HS-27A (cell line): ENCODE measurements at regions not wholly inside any gene's neighbourhood (a gene's known extent, or its start where the extent isn't known, plus 50 kb on each side); places are given as distances from the start of the nearest gene placed in this dataset.
"Not testable (repeated sequence)": the region's sequence is repeated elsewhere in the genome, so short reads cannot be mapped to it uniquely, and the experiment has no call there.

Source experiments
- DNase-seq: peaks from one replicate; pipeline ENCODE4 v3.0.0-alpha.2; 2012; ENCODE audit warnings: low read depth, missing footprints

DNA sequence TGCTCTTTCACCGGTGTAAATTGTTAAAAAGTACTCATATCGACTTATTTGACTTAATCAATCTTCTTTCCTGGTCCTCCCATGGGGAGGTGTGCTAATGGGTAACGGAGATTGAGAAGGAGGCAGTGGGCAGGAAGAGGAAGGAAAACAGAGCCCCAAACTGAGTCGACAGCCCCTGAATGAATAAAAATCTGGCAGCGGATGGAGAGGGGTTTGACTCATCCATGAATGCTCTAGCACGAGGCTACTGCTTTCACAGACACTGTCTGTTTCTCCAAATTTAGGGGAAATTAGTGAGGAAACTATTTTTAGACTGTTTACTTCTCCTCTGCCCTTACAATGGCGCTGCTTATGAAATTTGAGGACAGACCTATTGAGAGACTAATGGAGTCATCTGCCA, 142.2 kb upstream of the ATXN1 start:
- DNase-seq, result no peak

DNA sequence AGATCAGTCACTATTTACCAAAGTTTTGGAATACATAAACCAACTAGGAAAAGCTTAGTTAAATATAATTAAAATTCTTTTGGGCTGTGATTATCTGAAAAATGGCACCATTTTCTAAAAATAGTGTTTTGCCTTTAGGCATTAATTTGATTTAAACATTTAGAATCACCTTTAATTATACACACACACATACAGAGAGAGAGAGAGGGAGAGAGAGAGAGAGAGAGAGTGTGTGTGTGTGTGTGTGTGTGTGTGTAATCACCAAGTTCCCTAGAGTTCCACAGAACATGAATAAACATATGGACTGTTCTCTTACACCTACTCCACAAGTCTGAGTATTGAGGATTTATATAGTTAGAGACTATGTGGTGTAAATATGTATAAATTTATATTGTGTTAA, 141.2 kb upstream of the ATXN1 start:
- DNase-seq, result no peak

DNA sequence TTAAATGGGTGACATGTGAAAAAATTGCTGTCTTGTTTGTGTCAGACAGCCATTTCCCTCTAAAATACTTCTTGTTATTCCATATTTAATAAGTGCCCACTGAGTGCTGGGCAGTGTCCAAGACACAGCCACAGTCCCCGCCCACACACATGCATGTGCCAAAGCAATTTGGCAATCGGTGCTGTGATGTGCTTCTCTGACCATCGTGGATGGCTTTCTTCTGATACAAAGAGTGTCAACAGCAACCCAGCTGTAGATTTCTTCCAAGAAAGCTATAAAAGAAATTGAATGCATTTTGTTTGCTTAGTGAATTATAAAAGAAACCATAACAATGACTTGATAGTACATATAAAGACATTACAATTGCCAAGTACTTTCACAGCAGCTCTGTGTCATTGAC, 140.5 kb upstream of the ATXN1 start:
- peak; percentile 12 for DNase-seq

DNA sequence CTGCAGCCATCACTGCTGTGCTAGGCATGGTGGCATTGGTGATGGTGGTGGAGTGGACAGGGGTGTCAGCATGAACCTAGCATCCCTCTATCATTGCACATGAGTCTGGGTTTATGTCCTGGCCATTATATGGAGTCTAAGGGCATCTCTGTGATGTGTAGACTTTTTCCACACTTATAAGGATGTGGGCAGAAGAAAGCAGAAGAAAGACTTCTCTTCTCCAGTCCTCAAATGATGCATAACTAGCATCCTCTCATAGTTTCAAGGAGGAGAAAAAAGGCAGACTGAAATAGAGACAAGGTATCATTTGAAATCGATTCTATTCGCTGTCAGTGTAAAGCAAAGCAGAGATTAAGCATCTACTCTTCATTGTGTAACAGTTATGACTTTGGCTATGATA, 140.0 kb upstream of the ATXN1 start:
- DNase-seq, result no peak

DNA sequence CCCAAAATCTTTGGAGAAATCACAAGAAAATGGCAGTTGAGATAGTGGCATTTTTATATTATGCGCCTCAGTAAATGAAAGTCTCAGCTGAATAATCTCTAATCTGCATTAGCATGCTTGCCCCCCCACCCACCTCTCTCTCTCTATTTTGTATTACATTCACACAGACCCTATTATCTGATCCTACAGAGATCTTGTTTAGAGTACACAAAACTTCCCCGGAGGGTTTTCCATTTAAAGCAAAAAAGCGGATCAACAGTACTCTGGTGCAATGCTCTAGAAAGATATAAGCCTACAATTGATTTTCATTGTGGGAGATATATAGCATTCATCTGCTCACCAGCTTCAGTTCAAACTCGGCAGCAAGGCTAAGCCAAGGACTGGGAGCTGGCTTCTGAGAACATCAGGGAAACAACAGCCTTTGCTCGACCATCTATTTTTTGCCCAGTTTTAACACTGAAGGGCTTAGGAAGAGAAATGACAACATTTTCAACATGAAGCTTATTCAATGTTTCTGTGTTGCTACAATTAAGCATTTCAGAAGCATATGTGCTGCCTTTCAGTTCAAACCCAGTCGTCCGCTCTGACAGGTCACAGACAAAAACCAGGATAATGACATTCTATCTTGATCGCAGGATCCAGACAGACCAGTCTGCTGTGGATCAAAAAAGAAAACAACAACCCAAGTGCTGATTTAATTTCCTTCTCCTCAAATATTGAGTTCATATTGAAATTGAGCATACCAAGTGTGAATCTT, 137.6 kb upstream of the ATXN1 start:
- DNase-seq, result no peak

DNA sequence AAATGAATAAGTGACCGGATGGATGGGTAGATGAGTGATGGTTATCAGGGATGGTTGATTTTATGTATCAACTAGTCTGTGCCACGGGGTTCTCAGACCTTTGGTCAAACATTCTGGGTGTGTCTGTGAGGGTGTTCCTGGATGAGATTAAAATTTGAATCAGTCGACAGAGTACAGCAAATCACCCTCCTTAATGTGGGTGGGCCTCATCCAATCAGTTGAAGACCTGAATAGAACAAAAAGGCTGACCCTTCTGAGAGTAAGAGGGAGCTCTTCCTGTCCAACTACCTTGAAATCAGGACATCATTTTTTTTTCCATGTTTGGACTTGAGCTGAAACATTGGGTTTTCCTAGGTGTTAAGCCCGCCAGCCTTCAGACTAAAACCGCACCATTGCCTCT, 136.4 kb upstream of the ATXN1 start:
- no peak for DNase-seq

DNA sequence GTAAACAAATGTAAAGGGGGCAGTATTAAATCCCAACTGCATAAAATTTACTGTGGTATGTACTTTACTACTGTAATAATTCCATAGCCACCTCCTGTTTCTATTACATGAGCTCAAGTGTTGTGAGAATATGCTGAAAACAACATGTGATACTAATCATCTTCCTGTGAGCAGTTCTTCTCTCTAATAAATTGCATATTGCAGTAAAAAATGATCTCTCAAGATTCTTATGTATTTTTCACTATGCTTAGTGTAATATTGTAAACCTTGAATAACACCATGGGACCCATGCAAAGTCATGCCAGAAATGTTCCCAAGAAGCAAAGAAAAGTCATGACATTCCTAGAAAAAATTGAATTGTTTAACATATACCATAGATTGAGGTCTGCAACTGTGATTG, 133.0 kb upstream of the ATXN1 start:
- no peak for DNase-seq

DNA sequence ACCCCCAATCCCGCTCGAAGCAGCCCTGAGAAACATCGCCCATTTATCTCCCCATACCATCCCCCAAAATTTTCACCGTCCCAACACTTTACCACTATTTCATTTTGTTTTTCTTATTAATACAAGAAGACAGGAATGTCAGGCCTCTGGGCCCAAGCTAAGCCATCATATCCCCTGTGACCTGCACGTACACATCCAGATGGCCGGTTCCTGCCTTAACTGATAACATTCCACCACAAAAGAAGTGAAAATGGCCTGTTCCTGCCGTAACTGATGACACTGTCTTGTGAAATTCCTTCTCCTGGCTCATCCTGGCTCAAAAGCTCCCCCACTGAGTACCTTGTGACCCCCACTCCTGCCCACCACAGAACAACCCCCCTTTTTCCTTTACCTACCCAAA, 129.8 kb upstream of the ATXN1 start:
- DNase-seq, result not testable (repeated sequence)

DNA sequence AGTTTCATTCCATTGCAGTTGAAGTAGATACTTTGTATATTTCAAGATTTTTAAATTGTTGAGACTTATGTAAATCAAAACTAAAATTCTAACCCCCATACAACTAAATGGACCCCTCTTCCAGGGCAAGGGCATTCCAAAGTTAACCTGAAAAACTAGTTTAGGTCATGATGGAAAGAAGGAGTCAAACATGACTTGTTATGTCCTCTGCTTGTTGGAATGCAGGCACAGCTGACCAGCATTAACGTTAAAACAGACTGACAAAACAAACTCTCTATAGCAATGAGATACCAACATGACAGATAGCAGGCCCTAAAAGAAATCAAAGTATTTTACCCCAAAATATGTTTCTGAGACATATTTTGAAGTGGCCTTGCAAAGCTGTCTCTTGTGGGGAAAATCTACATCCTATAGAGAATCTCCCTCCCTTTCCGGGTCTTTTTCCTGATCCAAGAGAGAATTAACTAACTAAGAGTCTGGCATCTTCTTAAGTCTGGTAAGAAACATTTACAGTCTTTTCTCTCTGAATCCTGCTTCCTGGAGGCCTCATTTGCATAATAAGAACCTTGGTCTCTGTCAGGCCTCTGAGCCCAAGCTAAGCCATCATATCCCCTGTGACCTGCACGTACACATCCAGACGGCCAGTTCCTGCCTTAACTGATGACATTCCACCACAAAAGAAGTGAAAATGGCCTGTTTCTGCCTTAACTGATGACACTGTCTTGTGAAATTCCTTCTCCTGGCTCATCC, 124.3 kb upstream of the ATXN1 start:
- no peak for DNase-seq

DNA sequence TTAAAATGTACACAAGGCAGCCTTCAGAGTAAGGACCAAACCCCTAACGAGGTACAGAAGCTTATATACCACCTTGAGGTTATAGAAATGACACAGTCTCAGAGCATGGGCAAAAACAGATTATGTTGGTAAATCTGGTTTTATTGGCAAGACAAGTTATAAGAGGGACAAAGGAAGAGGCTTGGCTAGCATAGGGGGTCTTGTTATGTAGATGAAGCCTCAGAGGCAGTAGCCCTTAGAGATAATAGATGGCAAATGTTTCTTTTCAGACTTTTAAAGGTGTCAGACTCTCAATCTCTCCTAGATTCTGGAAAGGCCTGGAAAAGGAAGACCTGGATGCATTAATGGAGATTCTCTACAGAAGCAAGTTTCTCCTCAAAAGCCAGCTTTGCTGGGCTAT, 123.3 kb upstream of the ATXN1 start:
- DNase-seq, result no peak

DNA sequence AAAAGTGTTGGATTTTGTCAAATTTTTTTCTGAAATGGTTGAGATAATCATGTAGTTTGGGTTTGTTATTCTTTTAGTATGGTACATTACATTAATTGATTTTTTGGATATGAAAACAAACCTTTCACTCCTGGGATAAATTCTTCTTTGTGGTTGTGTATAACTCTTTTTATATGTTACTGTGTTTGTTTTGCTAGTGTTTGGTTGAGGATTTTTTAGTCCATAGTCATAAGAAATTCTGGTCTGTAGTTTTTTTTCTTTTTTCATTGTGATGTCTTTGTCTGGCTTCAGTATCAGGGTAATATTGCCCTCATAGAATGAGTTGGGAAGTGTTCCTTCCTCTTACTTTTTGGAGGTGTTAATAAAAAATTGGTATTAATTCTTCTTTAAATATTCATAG, 122.2 kb upstream of the ATXN1 start:
- no peak for DNase-seq

DNA sequence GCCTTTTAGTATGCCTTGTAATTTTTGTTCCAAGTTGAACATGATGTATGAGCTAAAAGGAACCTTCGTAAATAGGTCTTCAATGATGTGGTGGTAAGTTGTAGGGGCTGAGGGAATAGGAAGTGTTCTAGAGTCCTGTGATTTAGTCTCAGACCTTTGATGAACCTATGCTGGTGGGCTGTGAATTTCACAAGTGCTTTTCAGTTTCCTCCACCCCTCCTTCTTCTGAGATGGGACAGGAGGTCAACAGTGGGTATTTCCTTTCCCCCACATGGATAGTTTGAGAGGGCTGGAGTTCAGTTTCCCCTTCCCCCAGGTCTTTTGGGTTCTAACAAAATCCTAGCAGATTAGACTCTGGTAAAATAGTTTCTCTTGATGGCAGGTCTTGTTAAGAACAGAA, 121.0 kb upstream of the ATXN1 start:
- DNase-seq, result no peak

DNA sequence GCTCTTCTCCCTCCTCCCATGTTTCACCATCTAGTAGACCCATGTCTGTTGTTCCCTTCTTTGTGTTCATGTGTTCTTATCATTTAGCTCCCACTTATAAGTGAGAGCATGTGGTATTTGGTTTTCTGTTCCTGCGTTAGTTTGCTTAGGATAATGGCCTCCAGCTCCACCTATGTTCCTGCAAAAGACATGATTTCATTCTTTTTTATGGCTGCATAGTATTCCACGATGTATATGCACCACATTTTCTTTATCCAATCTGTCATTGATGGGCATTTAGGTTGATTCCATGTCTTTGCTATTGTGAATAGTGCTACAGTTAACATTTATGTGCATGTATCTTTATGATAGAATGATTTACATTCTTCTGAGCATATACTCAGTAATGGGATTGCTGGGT, 115.6 kb upstream of the ATXN1 start:
- DNase-seq, result not testable (repeated sequence)

DNA sequence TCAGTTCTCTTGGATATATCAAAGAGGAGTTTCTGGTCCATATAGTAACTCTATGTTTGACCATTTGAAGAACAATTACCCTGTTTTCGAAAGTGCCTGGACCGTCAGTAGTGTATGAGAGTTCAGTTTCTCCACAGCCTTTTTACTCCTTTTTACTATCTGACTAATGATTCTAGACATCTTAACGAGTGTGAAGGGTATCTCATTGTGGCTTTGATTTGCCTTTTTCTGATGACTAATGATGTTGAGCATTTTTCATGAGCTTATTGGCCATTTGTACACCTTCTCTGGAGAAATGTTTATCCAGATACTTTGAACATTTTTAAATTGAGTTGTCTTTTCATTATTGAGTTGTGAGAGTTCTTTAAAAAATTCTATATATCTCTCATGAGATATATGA, 114.9 kb upstream of the ATXN1 start:
- no peak for DNase-seq

DNA sequence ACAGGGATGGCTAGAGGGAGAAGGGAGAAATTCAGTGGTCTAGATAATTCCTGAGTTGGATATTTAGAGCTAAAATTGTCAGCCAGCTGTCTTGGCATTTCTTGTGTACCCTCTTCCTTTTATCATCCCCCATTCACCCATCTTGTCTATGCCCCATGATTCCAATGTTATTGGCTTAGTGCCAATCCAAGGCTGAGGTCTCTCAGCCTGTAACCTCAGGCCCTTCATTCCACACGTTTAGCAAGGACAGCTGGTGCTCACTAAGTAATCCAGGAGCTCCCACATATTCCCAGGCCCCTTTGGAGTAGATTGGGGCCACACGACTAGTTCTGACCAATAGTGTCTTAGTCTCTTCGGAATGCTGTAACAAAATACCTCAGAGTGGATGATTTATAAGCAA, 112.4 kb upstream of the ATXN1 start:
- no peak for DNase-seq

DNA sequence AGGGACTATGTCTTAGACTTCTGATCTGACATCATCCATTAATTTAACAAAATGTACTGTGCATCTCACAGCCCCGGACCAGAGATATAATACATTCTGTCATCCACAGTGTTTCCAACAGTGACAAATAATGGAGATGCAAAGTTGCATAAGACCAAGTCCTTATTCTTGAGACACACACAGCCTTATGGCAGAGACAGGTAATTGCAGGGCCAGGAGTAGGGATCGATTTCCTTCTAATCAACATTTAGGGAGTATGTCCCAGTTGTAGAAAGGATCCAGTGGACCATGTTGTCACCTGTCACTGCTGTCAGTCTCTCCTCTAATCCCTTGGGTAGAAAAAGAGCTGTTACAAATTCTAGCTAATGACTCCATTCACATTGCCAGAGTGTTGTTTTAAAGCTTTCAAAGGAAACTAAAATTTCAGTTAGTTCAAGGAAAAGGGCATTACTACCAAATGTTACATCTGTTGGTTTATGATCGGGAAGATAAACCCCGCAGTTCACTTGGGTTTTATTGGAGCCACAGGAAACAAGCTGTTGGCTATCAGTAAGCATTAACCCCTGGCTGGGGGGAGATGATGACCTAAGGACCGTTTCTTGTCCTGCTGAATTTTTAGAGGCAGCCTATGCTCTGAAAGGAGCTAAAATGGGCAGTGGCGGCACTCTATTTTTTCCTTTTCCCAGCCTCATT, 111.4 kb upstream of the ATXN1 start:
- DNase-seq, result no peak

DNA sequence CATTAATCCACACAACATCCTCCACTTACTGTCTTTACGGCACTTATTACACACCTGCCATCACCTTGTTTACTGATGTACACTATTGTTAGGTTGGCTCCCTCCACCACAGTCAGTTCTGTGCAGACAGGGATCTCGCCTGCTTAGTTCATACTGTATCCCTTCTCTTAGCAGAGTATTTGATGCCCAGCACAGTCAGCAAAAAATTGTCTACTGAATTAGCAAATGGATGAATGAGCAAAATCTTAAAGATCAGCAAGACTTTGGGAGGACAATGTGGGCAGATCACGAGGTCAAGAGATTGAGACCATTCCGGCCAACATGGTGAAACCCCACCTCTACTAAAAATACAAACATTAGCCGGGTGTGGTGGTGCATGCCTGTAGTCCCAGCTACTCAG, 109.8 kb upstream of the ATXN1 start:
- no peak for DNase-seq

DNA sequence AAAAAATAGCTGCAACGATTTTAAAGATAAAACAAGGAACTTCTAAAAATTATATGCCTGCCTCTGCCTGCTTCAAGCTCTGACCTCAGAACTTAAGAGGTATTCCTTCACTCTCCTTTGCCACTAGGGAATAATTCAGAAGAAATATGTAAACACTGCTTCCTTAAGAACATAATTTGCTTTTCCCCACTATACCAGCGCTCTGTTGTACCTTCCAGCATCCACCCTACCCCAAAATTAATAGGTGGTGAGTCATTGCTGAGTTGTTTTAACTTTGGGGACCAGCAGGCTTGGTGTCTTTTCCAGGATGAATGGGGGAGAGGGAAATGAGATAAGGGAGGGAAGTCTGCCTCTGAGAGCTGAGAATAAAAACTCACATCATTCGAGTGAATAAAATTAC, 107.7 kb upstream of the ATXN1 start:
- peak; percentile 43 for DNase-seq

DNA sequence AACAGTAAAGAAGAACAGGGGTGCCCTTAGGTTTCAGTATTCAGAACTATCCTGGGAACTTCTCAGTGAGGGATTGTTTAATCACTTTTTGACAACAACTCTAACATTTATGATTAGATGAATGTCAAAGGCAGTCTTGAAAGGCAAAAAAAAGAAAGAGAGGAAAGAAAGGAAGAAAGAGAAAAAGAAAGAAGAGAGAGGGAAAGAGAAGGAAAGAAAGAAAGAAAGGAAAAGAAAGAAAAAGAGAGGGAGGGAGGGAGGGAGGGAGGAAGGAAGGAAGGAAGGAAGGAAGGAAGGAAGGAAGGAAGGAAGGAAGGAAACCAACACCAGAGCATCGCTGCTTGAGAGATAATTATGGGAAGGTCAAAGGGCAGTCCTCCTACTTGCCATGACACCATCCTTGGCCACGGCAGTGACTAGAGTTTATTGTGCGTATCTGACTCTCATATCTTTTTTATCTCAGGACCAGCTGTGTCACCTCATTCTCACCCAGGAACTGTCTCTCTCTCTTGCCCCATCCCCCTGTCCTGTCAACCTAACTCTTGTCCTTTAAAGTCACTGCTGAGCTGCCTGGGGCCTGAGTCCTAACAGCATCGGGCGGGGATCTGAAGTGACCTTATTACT, 96.8 kb upstream of the ATXN1 start:
- DNase-seq, result no peak

DNA sequence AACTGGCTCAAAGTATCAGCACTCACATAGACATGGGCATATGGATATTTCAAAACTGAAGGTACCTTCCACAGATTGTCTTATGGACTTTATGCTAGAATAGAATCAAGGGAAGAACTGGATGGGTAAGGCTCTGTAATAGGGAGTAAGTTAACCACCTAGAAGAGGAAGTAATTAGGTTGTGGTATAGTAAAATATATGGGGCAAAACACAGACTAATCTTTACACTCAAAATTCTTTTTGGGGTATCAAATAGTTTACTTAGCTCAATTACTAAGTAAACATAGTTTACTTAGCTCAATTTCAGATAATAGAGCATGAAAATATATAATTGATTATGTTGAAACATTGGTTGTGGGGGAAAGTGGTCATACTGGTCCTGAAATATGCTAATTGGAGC, 94.2 kb upstream of the ATXN1 start:
- no peak for DNase-seq

DNA sequence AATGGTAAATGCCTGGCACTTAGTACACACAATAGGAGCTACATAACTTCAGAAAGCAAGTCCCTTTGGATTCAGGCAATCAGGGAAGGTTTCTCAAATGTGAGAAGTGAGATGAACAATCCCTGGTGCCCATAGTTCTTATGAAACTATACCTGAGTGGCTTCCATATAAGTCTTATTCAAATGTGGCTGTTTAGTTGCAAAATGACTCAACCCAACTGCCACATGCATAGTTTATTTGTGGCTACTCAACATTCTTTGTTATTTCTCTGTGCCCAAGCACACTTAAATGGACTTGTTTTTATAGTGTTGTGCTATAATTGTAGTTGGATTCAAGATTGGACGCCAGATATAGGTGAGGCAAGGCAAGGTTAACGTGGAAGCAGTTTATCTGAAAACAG, 93.7 kb upstream of the ATXN1 start:
- no peak for DNase-seq

DNA sequence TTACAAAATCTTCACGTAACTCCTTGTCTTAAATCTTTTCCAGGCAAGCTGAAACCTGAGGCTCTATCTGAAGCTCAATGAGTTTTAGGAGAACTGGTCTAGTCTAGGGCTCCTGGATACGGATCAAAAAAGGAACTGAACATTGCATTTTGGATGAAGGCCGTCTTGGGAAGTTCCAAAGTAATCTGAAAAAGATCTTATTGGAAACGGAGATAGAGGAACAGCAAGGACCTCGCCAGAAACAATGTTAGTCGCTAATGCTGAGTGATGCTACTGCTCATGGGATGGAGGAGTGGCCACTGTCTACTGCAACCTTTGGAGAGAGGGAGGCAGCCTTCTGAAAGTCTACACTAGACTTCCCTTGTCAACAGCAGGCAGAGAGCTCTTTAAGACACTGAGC, 91.4 kb upstream of the ATXN1 start:
- no peak for DNase-seq

DNA sequence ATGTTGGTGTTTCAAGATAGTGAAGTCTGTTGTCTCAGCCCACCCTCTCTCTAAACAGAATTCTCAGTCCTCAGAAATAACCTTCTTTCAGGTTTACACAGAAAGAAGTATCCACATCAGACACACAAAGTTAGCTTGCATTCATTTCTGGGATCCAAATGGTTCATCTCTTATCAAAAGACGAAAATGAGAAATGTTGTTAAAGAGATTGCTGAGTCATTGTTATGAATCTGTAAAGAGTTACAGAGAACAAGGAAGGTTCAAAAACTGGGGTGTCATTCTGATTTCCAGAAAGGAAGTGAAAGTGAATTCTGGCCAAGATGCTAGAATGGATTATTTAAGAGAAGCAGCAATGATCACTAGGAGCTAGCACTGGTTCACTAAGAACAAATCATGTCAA, 90.5 kb upstream of the ATXN1 start:
- DNase-seq, result no peak
